Activated T-helper 2 cell treated with anti-CD3 and anti-CD28 coated beads, Interferon-gamma antibody, Interleukin-2, Interleukin-4, amounts not matched to agents 10 μg/mL and 5 μg/mL and 100 μg/mL, durations not matched to agents 14 hours and 24 hours and 36 hours (primary cell): ENCODE measurements at regions not wholly inside any gene's neighbourhood (a gene's known extent, or its start where the extent isn't known, plus 50 kb on each side); places are given as distances from the start of the nearest gene placed in this dataset.
"Not testable (repeated sequence)": the region's sequence is repeated elsewhere in the genome, so short reads cannot be mapped to it uniquely, and the experiment has no call there.

Source experiments
- DNase-seq: peaks from one replicate; pipeline ENCODE4 v3.0.0; 2021; ENCODE audit warnings: low spot score
- H3K27ac Mint-ChIP-seq: one replicate; pipeline ENCODE4 v1.8.0; 2021; ENCODE audit warnings: mixed read lengths
- H3K27me3 Mint-ChIP-seq: one replicate; pipeline ENCODE4 v1.8.0; 2021; ENCODE audit warnings: low read depth, mixed read lengths
- H3K36me3 Mint-ChIP-seq: one replicate; pipeline ENCODE4 v1.8.0; 2021; ENCODE audit warnings: low read depth, mixed read lengths
- H3K4me1 Mint-ChIP-seq: one replicate; pipeline ENCODE4 v1.8.0; 2021; ENCODE audit warnings: low read depth, mixed read lengths
- H3K4me3 Mint-ChIP-seq: one replicate; pipeline ENCODE4 v1.8.0; 2021; ENCODE audit warnings: low read depth, mild to moderate bottlenecking, moderate library complexity, mixed read lengths
- H3K9me3 Mint-ChIP-seq: one replicate; pipeline ENCODE4 v1.8.0; 2021; ENCODE audit warnings: mixed read lengths
- intact Hi-C: fragments of 100-400 bp; cut with micrococcal nuclease; formaldehyde crosslinking; loops from one replicate; pipeline ENCODE4 v1.15.1; 2023

DNA sequence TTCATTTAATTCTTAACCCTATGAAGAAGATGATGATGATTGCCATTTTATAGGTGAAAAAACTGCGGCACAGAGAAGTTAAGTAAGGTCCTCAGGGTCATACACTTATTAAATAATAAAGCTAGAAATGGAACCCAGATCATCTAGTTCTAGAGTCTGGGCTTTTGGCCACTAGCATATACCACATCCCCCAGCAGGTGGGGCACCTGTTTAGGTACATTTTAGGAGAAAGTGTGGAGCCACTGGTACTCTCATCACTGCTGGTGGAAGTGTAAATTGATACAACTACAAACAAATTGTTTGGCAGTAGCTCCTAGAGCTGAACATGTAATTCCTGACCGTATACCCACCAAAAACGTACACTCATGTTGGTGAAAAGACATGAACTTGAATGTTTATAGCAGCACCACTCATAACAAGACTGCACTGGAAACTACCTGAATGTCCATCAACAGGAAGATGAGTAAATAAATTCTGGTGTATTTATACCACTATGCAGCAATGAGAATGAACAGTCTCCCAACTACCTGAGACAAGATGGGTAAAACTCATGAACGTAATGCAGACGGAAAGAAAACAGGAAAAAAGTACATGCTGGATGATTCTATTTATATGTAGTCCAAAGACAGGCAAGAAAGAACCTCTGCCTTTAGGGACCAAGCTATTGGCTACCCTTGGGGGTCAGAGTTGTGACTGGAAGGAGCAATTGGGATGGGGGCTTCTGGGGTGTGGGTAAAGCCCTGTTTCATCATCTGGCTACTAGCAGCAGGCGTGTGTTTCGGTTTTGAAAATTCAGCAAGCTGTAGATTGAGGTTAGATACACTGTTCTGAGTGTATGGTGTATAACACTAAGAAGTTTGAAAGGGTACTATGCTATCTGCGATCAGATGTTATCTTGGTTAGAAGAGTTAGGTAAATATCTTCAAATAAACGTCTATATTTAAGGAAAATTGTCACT is 72.3 kb upstream of the ADGRG2 start:
- Mint-ChIP-seq H3K4me1 (peaks cover 11% of the 10 kb centered on the region), H3K27me3 (no peaks in the 10 kb centered on the region), H3K27ac (peak overlapping the region; percentile 69), H3K9me3 (peaks cover 4% of the 10 kb centered on the region), H3K36me3 (no peaks in the 10 kb centered on the region), H3K4me3 (no peak overlapping the region)
- DNase-seq = no peak
- intact Hi-C loops = no loop called here

DNA sequence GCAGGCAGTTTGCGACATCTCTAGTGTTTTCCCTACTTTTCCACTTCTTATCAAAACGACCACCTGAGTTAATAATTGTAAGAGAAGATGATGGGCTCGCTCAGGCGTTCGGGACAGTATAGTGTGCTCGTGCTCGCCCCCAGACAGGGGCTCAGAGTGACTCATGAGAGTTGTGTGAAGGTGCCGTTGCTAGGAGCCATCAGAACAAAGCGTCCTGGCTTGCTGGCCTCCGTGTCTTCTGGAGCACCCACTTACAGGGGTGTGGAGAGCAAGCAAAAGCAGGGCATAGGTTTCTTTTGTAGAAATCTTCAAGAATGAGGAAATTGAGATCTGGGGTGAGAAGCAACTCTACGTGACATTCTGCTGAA is 73.0 kb upstream of the ADGRG2 start:
- intact Hi-C loops = no loop called here

DNA sequence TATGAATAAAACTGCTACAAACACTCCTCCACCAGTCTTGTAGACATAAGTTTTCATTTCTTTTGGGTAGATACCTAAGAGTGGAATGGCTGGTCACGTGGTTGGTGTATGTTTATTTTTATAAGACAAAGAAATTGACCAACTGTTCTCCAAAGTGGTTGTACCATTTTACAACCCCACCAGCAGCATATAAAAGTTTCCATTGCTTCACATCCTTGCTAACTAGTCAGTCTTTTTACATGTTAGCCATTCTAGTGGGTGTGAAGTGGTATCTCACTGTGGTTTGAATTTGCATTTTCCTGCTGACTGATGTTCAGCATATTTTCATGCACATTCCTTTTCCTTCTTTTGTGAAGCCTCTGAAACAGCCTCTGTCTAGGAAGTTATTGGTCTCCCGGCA is 76.2 kb upstream of the ADGRG2 start:
- Mint-ChIP-seq H3K4me3 (no peak overlapping the region), H3K9me3 (no peaks in the 10 kb centered on the region), H3K27ac (no peak overlapping the region), H3K36me3 (no peaks in the 10 kb centered on the region), H3K4me1 (peaks cover 11% of the 10 kb centered on the region), H3K27me3 (no peaks in the 10 kb centered on the region)
- no peak for DNase-seq
- intact Hi-C loops = no loop called here

More for the DNA sequence above, 73.0 kb upstream of the ADGRG2 start:
- H3K27me3 Mint-ChIP-seq = no peaks in the 10 kb centered on the region
- H3K9me3 Mint-ChIP-seq = peaks cover 4% of the 10 kb centered on the region
- no peak for DNase-seq
- no peak overlapping the region for H3K4me3 Mint-ChIP-seq
- H3K36me3 Mint-ChIP-seq = no peaks in the 10 kb centered on the region
- no peak overlapping the region for H3K27ac Mint-ChIP-seq
- peaks cover 11% of the 10 kb centered on the region for H3K4me1 Mint-ChIP-seq

DNA sequence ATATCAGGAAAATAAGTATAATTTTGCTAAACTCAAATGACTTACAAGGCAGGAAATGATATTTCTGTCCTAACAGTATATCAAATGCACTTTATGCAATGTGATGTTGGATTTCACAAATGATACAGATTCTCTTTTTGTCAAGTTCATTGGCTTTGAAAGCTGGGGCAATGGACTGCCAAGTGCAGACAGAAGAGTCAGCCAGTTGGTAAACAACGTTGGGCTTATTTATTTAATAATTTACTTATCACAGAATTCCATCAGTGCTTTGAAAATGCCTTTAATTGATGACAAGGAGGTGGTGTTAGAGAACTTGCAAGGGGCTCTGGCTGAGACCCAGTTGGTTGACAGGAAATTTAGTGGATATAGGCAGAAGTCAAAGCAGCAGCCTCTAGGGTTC is 79.9 kb upstream of the ADGRG2 start:
- Mint-ChIP-seq H3K9me3 (no peaks in the 10 kb centered on the region), H3K27ac (no peak overlapping the region), H3K27me3 (no peaks in the 10 kb centered on the region), H3K36me3 (no peaks in the 10 kb centered on the region), H3K4me3 (no peak overlapping the region), H3K4me1 (no peaks in the 10 kb centered on the region)
- DNase-seq = no peak
- intact Hi-C loops = no loop called here

DNA sequence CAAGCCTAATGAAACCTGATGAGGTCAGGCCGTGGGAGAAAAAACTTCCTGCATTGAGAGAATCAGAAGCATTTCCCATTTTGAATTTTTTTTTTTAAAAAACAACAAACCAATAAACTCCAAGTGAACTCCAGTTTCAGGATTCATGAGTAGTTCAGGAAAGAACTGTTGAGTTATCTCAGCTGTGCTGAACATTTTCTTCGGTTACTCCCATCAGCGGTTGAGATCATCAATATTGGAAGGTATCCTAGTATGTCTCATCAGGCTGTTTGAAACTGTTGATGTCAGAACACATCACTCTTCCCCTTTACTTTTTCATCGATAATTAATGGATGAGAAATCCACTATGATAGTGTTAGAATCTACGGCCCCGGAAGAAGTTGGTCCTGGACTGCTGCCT is 82.4 kb upstream of the ADGRG2 start:
- Mint-ChIP-seq H3K4me3 (no peak overlapping the region), H3K9me3 (no peaks in the 10 kb centered on the region), H3K36me3 (no peaks in the 10 kb centered on the region), H3K27ac (no peak overlapping the region), H3K27me3 (no peaks in the 10 kb centered on the region), H3K4me1 (no peaks in the 10 kb centered on the region)
- DNase-seq = no peak
- intact Hi-C loops = no loop called here

DNA sequence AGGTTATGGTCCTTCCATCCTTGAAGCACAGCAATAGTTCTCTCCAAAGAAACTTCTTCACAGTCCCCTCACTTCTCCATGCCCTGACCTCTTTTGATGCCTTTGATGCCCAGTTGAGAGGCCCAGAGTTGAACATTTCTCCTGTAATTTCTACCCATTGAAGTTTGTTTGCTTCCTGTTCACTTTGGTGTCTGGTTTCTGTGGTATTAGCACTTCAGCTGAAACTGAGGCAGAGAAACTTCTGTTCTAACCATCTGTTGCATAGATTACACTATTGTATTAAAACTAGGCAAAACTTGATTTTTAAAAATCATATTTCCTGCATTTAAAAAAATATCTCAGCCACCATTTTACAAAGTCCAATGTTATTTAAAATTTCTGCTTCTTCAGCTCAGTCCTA is 89.8 kb upstream of the ADGRG2 start:
- H3K36me3 Mint-ChIP-seq = no peaks in the 10 kb centered on the region
- H3K4me1 Mint-ChIP-seq = peaks cover 5% of the 10 kb centered on the region
- H3K4me3 Mint-ChIP-seq = no peak overlapping the region
- no peaks in the 10 kb centered on the region for H3K9me3 Mint-ChIP-seq
- no peak for DNase-seq
- H3K27me3 Mint-ChIP-seq = peaks cover 3% of the 10 kb centered on the region
- H3K27ac Mint-ChIP-seq = no peak overlapping the region
- intact Hi-C loops = no loop called here

DNA sequence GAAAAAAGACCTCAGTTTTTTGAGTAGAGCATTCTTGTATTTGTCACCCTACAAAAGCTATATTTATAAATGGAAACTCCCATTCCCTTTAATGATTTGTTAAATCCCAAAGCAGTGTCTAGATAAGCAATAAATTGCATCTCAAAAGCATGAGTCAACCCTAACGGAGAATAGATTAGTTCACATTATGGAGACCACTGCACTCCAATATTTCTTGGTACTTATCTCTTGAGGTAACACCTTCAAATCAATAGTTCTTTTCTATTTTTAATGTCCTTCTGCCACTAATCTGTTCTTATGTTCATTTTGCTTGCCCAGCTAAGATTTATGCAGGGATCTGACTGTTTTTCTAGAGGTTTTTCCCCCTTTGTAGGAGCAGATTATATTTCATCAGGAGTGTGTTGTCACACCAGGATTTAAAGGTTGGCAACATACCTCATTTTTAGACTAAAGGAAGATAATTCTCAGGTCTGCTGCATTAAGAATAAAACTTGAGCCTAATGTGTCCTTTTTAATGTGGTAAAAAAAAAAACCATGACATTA is 91.4 kb upstream of the ADGRG2 start:
- no peak for DNase-seq
- H3K4me1 Mint-ChIP-seq = peaks cover 5% of the 10 kb centered on the region
- H3K27me3 Mint-ChIP-seq = peaks cover 3% of the 10 kb centered on the region
- no peaks in the 10 kb centered on the region for H3K9me3 Mint-ChIP-seq
- no peaks in the 10 kb centered on the region for H3K36me3 Mint-ChIP-seq
- H3K27ac Mint-ChIP-seq = no peak overlapping the region
- no peak overlapping the region for H3K4me3 Mint-ChIP-seq
- intact Hi-C loops = no loop called here

DNA sequence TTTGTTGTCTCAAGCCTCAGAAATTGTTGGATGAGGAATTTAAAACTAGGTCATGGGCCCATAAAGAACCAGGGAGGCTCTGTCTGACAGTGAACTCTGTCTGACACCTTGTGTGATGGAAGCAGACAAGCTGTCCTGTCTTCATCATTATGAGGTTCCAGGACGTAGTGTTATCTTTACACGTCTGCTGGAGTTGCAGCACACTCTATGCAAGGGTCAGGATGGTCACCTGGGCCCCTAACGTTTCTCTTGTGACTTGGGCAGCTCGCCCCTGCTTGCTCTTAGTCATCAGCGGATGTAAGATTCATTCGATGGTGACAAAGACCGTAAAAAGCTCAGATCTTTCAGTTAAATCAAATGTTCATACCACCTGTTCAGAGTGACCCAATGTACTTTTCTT is 92.0 kb upstream of the ADGRG2 start:
- intact Hi-C loops = no loop called here
- Mint-ChIP-seq H3K27me3 (peaks cover 3% of the 10 kb centered on the region), H3K9me3 (no peaks in the 10 kb centered on the region), H3K27ac (no peak overlapping the region), H3K36me3 (no peaks in the 10 kb centered on the region), H3K4me1 (peaks cover 5% of the 10 kb centered on the region), H3K4me3 (no peak overlapping the region)
- DNase-seq = no peak

DNA sequence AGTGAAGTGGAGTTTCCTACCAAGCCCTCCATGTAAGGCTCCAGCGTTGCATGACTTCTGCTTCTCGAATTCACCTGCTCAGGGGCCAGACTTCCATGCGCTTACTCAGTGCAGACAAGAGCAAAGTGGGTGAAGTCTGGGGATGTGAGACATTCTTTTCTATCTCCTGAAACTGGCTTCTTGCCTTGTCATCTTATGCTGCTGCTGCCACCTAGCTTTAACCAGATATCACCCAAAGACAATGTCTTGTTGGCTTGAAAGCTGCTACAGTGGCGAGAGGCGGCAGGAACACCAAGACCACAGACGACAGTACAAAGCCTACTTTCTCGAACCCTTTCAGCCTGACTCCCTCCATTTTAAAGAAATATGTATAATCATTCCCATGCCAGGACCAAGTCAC is 103.6 kb upstream of the ADGRG2 start:
- no peak overlapping the region for H3K27ac Mint-ChIP-seq
- H3K36me3 Mint-ChIP-seq = no peaks in the 10 kb centered on the region
- H3K4me1 Mint-ChIP-seq = no peaks in the 10 kb centered on the region
- intact Hi-C loops = no loop called here
- H3K4me3 Mint-ChIP-seq = no peak overlapping the region
- no peak for DNase-seq
- H3K27me3 Mint-ChIP-seq = no peaks in the 10 kb centered on the region
- no peaks in the 10 kb centered on the region for H3K9me3 Mint-ChIP-seq

DNA sequence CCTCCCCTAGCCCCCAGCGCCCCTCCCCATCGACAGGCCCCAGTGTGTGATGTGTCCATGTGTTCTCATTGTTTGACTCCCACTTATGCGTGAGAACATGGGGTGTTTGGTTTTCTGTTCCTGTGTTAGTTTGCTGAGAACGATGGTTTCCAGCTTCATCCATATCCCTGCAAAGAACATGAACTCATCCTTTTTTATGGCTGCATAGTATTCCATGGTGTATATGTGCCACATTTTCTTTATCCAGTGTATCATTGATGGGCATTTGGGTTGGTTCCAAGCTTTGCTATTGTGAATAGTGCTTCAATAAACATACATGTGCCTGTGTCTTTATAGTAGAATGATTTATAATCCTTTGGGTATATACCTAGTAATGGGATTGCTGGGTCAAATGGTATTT is 107.6 kb upstream of the ADGRG2 start:
- H3K36me3 Mint-ChIP-seq, H3K4me1 Mint-ChIP-seq, DNase-seq, H3K9me3 Mint-ChIP-seq, H3K27ac Mint-ChIP-seq, H3K4me3 Mint-ChIP-seq, intact Hi-C loops, H3K27me3 Mint-ChIP-seq: not testable (repeated sequence)

DNA sequence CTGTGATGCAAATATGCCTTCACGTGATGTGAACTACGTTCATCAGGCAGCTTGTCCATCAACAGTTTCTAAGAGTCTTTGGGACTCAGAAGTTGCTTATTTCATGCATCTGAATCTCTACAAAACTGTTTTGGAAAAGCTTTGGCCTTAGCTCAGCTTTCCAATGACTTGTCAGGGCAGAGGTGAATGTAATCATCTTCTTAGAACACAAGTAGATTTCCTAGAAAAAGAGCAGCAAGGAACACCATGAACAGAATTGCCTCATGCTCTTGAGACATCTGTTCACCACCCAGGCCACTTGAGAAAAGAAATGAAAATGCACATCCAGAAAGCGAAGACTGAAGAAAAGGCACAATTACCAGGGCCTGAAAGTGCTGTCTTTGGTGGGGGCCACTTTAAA is 105.8 kb upstream of the PDHA1 start:
- Mint-ChIP-seq H3K27ac (no peak overlapping the region), H3K27me3 (no peaks in the 10 kb centered on the region), H3K4me1 (no peaks in the 10 kb centered on the region), H3K4me3 (no peak overlapping the region), H3K36me3 (no peaks in the 10 kb centered on the region), H3K9me3 (no peaks in the 10 kb centered on the region)
- intact Hi-C loops = no loop called here
- no peak for DNase-seq

DNA sequence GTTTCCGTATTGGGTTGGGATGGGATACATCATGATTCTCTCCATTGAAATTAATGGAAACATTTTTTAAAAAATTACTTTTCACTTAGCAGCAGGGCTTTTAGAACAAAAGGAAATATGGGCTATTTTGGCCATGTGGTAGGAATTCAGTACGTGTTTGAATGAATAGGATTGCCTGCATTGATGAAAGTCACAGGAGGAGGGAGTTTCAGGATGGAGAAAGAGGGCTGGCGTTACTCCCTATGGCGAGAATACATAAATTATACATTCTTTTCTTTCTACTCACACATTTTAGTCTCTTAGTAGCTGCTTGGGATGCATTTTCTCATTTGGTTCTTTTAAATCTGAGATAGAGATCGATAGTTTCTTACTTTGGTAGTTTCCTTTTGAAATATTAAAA is 100.3 kb upstream of the PDHA1 start:
- H3K4me3 Mint-ChIP-seq = no peak overlapping the region
- no peaks in the 10 kb centered on the region for H3K36me3 Mint-ChIP-seq
- H3K27ac Mint-ChIP-seq = no peak overlapping the region
- H3K27me3 Mint-ChIP-seq = no peaks in the 10 kb centered on the region
- no peaks in the 10 kb centered on the region for H3K4me1 Mint-ChIP-seq
- intact Hi-C loops = no loop called here
- H3K9me3 Mint-ChIP-seq = no peaks in the 10 kb centered on the region
- DNase-seq = no peak

DNA sequence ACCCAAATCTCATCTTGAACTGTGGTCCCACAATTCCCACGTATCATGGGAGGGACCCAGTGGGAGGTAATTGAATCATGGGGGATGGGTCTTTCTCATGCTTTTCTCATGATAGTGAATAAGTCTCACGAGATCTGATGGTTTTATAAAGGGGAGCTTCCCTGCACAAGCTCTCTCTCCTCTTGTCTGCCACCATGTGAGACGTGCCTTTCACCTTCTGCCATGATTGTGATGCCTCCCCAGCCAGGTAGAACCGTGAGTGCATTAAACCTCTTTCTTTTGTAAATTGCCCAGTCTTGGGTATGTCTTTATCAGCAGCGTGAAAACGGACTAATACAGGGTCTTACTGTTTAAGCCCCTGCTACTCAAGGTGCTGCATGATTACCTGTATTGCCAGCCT is 98.8 kb upstream of the PDHA1 start:
- intact Hi-C loops, H3K27me3 Mint-ChIP-seq, H3K4me1 Mint-ChIP-seq, H3K27ac Mint-ChIP-seq, DNase-seq, H3K36me3 Mint-ChIP-seq, H3K9me3 Mint-ChIP-seq, H3K4me3 Mint-ChIP-seq: not testable (repeated sequence)
